ENCODE measurements at regions not wholly inside any gene's neighbourhood (a gene's known extent, or its start where the extent isn't known, plus 50 kb on each side); places are given as distances from the start of the nearest gene placed in this dataset.

DNA sequence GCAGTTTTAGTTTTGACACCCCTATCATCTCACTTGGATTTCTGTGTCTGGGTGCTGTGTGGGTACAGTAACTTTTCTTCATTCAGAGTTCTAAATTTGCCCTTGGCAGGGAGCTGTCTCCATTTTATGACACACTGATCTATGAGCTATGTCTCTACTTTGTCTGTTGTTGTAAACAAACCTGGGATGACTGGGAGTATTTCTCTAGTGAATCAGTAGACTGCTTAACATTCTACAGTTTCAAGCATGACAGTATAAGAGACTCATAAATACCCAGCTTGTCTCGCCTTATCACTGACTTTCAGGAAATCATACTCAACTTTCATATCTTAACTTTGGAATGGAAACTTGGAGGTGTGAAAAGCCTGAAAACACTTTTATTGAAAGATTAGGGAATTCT is 212.1 kb upstream of the NUDT12 start:
- H3K27ac ChIP-seq: no peak overlapping the region
- H3K27me3 ChIP-seq: no peaks in the 10 kb centered on the region
- no peak overlapping the region for H3K4me3 ChIP-seq
- TF ChIP-seq, protein P1, sequence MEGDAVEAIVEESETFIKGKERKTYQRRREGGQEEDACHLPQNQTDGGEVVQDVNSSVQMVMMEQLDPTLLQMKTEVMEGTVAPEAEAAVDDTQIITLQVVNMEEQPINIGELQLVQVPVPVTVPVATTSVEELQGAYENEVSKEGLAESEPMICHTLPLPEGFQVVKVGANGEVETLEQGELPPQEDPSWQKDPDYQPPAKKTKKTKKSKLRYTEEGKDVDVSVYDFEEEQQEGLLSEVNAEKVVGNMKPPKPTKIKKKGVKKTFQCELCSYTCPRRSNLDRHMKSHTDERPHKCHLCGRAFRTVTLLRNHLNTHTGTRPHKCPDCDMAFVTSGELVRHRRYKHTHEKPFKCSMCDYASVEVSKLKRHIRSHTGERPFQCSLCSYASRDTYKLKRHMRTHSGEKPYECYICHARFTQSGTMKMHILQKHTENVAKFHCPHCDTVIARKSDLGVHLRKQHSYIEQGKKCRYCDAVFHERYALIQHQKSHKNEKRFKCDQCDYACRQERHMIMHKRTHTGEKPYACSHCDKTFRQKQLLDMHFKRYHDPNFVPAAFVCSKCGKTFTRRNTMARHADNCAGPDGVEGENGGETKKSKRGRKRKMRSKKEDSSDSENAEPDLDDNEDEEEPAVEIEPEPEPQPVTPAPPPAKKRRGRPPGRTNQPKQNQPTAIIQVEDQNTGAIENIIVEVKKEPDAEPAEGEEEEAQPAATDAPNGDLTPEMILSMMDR (IDR thresholded peaks at IDR 0.05): no peak
- H3K9me3 ChIP-seq: no peaks in the 10 kb centered on the region
- no peaks in the 10 kb centered on the region for H3K36me3 ChIP-seq
- no peak for DNase-seq (ENCODE audit: low spot score in 2 of 2)
- intact Hi-C loops (cut with DNase I): no loop called here
- H3K4me1 ChIP-seq: no peaks in the 10 kb centered on the region

DNA sequence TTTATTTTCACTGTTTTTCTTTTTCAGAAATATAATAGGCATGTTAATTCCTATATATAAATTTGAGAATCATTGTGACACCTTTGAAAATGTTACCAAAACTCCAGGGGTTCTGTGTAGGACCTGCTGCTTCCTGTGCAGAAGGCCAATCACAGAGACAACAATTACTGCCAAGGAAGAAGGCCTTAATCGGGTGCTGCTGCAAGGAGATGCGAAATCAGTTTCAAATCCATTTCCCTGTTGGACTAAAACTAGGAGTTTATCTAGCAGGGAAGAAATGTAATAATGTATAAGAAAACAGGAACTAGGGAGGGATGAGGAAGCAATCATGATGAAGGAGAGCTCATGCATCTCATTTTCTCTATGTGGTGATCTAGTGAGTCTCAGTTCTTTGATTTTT is 209.7 kb upstream of the NUDT12 start:
- H3K27me3 ChIP-seq: no peaks in the 10 kb centered on the region
- TF ChIP-seq, protein P1 (IDR thresholded peaks at IDR 0.05): no peak
- intact Hi-C loops (cut with DNase I): no loop called here
- no peaks in the 10 kb centered on the region for H3K4me1 ChIP-seq
- DNase-seq (ENCODE audit: low spot score in 2 of 2): no peak
- no peak overlapping the region for H3K27ac ChIP-seq
- H3K9me3 ChIP-seq: no peaks in the 10 kb centered on the region
- H3K36me3 ChIP-seq: no peaks in the 10 kb centered on the region
- no peak overlapping the region for H3K4me3 ChIP-seq

DNA sequence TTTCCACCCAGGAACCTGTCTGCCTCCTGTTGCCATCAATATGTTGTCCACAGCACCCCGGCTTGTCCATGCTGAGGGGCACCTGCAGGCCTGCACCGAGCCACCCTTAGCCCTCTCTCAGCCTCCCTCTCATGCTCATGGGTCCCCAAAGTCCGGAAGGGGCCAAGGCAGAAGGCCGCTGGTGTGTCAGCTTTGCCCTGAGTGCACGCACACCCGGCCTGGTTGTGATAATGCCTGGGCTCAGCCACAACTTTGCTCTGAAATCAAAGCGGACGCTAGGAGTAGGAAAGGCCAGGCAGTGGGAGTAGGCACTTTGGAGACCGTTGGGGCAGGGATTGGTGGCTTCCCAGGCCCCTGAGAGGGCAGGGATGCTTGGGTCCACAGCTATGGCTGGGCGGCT is 201.8 kb upstream of the NUDT12 start:
- no peak for DNase-seq (ENCODE audit: low spot score in 2 of 2)

DNA sequence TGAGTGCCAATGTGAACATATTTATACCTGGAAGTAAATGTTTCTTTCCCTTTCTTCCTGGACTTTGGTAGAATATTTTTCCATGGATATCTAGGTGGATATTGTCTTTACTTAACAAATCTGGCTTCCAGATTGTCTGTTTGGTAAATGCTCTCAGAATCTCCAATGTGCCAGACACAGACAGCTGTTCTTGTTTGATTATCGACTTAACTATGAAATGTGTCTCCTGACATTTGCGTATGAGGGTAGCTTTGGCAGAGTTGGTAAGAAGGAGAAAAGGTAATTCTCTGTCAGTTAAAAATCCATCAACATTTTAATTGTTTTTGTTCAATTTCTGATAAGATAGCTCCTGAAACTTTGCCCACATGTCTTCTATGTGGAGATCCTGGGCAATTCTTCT is 196.4 kb upstream of the NUDT12 start:
- DNase-seq (ENCODE audit: low spot score in 2 of 2): no peak
- Histone ChIP-seq H3K4me1 (no peaks in the 10 kb centered on the region), H3K4me3 (no peak overlapping the region), H3K36me3 (no peaks in the 10 kb centered on the region), H3K27me3 (no peaks in the 10 kb centered on the region), H3K9me3 (no peaks in the 10 kb centered on the region), H3K27ac (no peak overlapping the region)
- intact Hi-C loops (cut with DNase I): no loop called here
- TF ChIP-seq, protein P1 (IDR thresholded peaks at IDR 0.05): no peak

More for the DNA sequence above, 201.8 kb upstream of the NUDT12 start:
- Histone ChIP-seq H3K9me3 (no peaks in the 10 kb centered on the region), H3K27ac (no peak overlapping the region), H3K4me1 (no peaks in the 10 kb centered on the region), H3K27me3 (no peaks in the 10 kb centered on the region), H3K36me3 (no peaks in the 10 kb centered on the region), H3K4me3 (no peak overlapping the region)
- intact Hi-C loops (cut with DNase I): no loop called here
- TF ChIP-seq, protein P1 (IDR thresholded peaks at IDR 0.05): no peak

DNA sequence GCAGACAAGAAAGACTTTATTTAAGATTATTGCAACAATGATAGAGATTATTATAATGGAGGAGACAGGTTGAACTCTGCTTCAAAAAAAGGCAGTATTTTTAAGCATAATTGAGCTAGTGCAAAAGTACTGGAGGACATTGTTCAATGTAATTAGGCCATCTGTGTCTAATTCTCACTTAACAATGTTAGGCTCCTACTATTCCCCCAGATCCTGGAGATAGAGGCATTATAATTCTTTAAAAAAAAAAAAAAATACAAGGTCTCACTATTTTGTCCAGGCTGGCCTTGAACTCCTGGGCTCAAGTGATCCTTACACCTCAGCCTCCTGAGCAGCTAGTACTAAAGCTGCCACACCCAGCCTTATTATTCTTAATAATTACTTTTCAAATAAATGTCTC is 193.4 kb upstream of the NUDT12 start:
- DNase-seq (ENCODE audit: low spot score in 2 of 2): no peak
- Histone ChIP-seq H3K9me3 (no peaks in the 10 kb centered on the region), H3K27me3 (no peaks in the 10 kb centered on the region), H3K36me3 (no peaks in the 10 kb centered on the region), H3K4me3 (no peak overlapping the region), H3K4me1 (no peaks in the 10 kb centered on the region), H3K27ac (no peak overlapping the region)
- intact Hi-C loops (cut with DNase I): no loop called here
- TF ChIP-seq, protein P1 (IDR thresholded peaks at IDR 0.05): no peak

DNA sequence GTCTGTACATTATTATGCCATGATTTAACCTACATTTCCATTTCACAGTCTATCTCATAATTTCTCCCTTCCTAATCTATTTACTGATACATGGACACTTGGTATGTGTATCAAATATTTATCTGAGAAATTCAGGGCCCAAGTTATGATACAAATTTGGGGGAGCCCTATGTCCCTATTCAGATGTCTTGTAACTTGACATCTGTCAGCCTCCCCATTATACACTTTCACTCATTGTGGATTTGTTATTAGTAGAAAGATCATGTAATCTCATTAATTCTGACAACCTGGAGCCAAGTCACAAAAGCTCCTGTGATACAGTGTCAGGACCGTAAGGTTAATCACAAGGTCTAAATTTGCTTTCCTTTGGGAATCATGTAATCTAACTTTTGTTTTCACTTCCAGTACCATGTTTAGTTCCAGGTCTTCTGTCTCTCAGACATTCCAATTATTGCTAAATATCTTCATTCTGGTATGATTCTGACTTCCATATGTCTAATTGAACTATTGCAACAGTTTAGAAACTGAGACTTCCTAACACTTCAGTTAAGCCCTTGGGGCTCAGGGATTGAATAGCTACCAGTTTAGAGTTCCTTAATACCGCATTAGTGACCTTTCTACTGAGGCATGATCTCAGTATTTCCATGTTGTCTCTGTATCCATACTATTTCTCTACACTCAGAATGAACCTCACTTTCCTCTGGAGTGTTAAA is 182.9 kb upstream of the NUDT12 start:
- Histone ChIP-seq H3K9me3 (no peaks in the 10 kb centered on the region), H3K36me3 (no peaks in the 10 kb centered on the region), H3K27ac (no peak overlapping the region), H3K27me3 (no peaks in the 10 kb centered on the region), H3K4me3 (no peak overlapping the region), H3K4me1 (no peaks in the 10 kb centered on the region)
- TF ChIP-seq, protein P1 (IDR thresholded peaks at IDR 0.05): no peak
- intact Hi-C loops (cut with DNase I): no loop called here
- no peak for DNase-seq (ENCODE audit: low spot score in 2 of 2)

Measured in ascending aorta (tissue), 2 donors.